Putamen (tissue), 1 donor: ENCODE measurements at regions not wholly inside any gene's neighbourhood (a gene's known extent, or its start where the extent isn't known, plus 50 kb on each side); places are given as distances from the start of the nearest gene placed in this dataset.
A peak's percentile ranks its signal among the peaks of the same experiment; 100 is the strongest.
"Not testable (repeated sequence)": the region's sequence is repeated elsewhere in the genome, so short reads cannot be mapped to it uniquely, and the experiment has no call there.

Experiments
- DNase-seq: peaks from one replicate; pipeline ENCODE4 v3.0.0-alpha.2; 2016; ENCODE audit warnings: low spot score

- not testable (repeated sequence) for DNase-seq
These were observed 1006.2 kb upstream of the KCND2 start for GRCh38 chr7:119266790-119267189.

DNA sequence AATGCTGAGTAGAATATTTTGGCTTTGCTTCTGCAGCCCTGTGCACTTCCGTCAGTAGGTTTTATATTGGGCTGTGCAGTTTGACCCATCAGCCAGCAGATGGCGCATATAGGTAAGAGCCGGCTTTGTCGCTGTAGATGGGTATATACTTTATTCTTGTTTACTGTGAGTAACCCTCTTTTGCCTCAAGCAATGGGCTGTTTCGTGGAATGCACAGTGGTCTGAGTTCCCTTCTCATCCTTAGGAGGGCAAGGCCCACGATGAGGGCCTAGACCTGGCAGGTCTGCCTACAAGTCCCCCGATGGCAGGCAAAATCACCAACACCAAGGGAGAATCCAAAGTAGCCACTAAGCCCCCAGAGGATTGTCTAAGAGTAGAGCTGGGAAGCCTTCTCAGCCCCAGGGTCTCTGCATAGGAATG is 1002.9 kb upstream of the KCND2 start:
- peak; percentile 31 for DNase-seq

- no peak for DNase-seq
These were observed 1002.3 kb upstream of the KCND2 start for GRCh38 chr7:119270644-119271043.

GRCh38 chr7:119271147-119271779 is 1001.7 kb upstream of the KCND2 start:
- DNase-seq: no peak

- no peak for DNase-seq
These were observed 991.7 kb upstream of the KCND2 start for GRCh38 chr7:119281181-119281846.

GRCh38 chr7:119283353-119283752 is 989.6 kb upstream of the KCND2 start:
- no peak for DNase-seq

DNA sequence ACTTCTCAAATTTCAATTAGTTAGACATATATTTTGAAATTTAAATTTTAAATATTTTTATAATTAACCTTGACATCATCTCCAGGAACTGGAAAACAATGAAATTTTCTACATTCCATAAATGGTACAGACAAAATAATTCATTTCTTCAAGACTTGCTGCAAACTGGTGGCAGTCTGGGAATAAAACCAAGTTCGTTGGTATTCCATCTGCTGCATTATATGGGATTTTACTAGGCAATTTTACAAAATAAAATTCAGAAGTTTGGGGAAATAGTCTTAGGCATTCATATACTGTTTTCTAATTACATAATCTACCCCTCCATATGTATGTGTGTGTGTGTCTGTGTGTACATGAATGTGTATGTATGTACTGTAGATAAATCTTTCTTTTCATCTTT is 984.6 kb upstream of the KCND2 start:
- DNase-seq: no peak

- DNase-seq: not testable (repeated sequence)
These were observed 972.6 kb upstream of the KCND2 start for GRCh38 chr7:119300341-119300740.

GRCh38 chr7:119320316-119320715 is 952.7 kb upstream of the KCND2 start:
- DNase-seq: no peak

DNA sequence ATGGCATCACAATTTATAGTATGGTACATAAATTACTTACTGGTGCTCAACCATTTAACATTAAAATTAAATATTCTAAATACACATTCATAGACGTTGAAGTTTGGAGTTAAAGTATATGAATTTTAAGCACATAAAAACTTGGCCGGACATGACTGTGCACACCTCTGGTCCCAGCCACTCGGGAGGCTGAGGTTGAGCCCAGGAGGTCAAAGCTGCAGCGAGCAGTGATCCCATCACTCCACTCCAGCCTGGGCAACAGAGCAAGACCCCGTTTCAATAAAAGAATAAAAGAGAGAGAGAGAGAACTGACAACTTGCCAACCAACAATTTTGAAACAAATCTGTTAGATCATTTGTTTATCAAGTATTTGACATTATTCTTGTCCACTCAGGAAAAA is 943.3 kb upstream of the KCND2 start:
- DNase-seq: no peak

GRCh38 chr7:119335405-119335804 is 937.6 kb upstream of the KCND2 start:
- DNase-seq: no peak

- no peak for DNase-seq
These were observed 931.2 kb upstream of the KCND2 start for GRCh38 chr7:119341822-119342221.

GRCh38 chr7:119343289-119343688 is 929.7 kb upstream of the KCND2 start:
- no peak for DNase-seq

DNA sequence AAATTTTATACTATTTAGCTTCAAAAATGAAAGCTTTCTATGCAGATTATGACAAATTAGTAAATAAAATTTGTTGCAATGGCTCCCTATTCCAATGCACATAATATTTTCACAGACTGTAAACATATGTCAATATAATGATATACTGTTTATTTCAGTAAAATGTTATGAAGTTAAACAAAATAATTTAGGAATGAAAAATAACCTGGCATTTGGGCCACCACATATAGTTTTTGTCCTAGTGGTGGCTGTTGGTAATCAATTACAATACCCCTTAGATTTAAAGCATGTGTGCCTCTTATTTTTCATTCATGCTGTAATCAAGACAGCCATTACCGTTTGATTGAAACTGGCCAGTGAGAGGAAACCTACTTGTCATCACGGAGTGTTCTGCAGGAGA is 928.5 kb upstream of the KCND2 start:
- DNase-seq: no peak

GRCh38 chr7:119348491-119348890 is 924.5 kb upstream of the KCND2 start:
- no peak for DNase-seq

DNA sequence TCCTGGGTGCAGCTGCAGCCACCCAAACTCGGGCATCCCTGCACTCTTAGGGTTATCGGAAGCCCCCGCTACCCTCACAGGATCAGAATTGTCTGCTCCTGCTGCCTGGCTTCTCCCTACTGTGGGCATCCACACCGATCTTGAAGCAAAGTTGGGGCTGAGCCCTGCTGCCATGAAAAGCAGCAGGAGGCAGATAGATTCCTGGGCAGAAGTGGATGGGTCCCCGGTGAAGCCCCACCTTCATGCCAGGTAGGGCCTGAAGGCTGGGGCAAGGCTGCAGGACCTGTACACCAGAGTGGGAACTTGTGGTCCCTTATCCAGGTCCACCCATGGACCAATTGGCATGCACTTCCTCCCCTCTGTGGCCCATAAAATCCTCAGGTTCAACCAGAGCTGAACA is 922.6 kb upstream of the KCND2 start:
- DNase-seq: no peak

- DNase-seq: no peak
These were observed 921.7 kb upstream of the KCND2 start for GRCh38 chr7:119351320-119351719.

GRCh38 chr7:119374436-119374835 is 898.5 kb upstream of the KCND2 start:
- DNase-seq: no peak

DNA sequence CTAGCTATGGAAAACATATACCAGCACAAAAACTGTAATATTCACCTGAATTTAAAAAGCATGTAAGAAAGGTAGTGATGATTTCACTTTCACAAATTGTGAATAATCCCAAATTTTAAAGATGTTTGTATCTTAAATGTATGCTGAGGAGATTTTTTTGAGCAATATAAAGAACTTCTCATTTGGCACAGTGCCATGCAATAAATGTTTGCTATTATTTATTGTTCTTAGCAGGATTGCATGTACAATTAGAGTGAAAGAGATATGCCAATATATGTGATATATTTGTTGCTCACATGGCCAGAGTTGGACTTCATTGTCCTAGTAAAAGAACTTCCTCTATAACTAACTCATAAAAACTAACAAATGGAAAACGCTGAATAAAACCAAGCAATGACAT is 895.1 kb upstream of the KCND2 start:
- no peak for DNase-seq

- DNase-seq: no peak
These were observed 890.2 kb upstream of the KCND2 start for GRCh38 chr7:119382726-119383125.

GRCh38 chr7:119395024-119395423 is 878.0 kb upstream of the KCND2 start:
- DNase-seq: no peak

DNA sequence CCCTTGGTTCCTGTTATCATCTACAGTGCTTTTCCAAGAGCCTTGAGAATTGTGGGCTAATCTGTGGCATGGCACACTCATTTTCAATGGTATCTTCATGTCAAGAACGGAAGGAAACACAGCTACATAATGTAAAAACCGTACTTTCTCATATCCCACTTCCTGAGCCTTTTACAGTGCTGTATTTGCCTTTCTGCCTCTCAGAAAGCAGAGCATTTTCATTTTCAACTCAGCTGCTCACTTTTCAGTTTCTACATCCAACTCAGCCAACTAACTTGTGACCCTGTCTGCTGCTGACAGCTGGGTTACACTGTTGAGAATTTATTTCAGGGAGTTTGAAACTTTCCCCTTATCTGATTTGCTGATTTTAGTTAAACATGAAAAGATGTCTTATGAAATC is 875.8 kb upstream of the KCND2 start:
- no peak for DNase-seq

DNA sequence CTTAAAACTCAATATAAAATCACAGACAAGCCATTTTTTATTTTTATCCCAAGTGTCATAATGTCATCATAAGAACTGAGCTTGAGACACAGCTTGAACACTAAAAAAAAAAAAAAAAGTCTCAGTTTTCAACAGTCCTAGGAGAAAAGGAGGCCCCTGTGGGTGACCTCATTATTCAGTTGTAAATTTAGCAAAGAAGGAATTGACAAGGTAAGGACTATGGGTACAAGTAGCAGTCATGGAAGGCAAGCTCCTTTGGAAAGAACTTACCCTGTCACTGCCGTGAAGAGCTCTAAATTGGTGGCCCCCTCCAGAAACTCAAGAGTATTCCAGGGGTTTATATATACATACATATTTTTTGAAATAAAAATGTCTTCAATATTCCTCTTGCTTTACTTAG is 864.4 kb upstream of the KCND2 start:
- no peak for DNase-seq

- DNase-seq: no peak
These were observed 859.6 kb upstream of the KCND2 start for GRCh38 chr7:119413314-119413805.
